ENCODE measurements at regions not wholly inside any gene's neighbourhood (a gene's known extent, or its start where the extent isn't known, plus 50 kb on each side); places are given as distances from the start of the nearest gene placed in this dataset.

DNA sequence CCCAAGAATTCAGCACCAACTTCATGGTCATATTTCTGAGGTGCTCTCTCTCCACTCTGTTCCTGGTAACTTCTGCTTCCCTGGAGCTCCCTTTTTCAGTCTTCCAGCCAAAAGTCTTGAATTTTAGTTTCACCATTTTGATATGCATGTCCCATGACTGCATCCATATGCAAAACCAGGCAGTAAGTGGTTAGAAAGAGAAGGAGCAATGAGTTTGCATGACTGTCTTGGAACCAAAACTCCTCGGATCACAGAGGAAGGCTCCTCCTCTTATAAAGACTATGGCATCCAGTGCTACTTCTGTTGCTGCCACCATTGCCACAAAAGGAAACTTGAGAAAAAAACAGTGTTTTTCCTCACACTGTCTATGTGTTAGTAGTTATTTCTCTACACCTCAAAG is 269.1 kb upstream of the GLI3 start:
- TF ChIP-seq, protein P1, sequence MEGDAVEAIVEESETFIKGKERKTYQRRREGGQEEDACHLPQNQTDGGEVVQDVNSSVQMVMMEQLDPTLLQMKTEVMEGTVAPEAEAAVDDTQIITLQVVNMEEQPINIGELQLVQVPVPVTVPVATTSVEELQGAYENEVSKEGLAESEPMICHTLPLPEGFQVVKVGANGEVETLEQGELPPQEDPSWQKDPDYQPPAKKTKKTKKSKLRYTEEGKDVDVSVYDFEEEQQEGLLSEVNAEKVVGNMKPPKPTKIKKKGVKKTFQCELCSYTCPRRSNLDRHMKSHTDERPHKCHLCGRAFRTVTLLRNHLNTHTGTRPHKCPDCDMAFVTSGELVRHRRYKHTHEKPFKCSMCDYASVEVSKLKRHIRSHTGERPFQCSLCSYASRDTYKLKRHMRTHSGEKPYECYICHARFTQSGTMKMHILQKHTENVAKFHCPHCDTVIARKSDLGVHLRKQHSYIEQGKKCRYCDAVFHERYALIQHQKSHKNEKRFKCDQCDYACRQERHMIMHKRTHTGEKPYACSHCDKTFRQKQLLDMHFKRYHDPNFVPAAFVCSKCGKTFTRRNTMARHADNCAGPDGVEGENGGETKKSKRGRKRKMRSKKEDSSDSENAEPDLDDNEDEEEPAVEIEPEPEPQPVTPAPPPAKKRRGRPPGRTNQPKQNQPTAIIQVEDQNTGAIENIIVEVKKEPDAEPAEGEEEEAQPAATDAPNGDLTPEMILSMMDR (IDR thresholded peaks at IDR 0.05; ENCODE audit: insufficient read depth, low read depth, low read length), result no peak
- Histone ChIP-seq H3K4me3 (ENCODE audit: low read depth, low read length) (no peak overlapping the region), H3K36me3 (ENCODE audit: control insufficient read depth, insufficient read depth, low read length) (no peaks in the 10 kb centered on the region), H3K27me3 (ENCODE audit: control insufficient read depth, insufficient read depth, low read length) (no peaks in the 10 kb centered on the region; the same call in 1 of the 2 replicates)
- POLR2A ChIA-PET, result no interaction called here
- CTCF ChIA-PET, result no interaction called here
- no peak for DNase-seq (ENCODE audit: low read depth)

DNA sequence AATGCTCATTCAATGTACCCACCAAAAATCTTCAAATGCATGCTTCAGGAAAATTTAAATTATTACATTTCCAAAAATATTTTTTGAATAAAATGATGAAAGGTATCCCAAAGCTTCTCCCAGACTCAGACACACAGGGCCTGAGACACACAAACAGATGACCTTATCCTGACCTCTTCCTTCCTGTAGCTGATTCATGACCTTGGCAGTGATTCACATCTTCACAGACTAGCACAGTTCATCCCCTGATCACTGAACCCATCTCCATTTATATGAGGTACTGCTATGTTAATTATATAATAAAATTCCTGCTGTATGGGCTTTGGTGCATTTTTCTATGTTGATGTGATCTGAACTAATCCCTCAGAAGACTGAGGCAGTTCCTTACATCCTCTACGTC is 265.0 kb upstream of the GLI3 start:
- H3K4me3 ChIP-seq (ENCODE audit: low read depth, low read length), result no peak overlapping the region
- TF ChIP-seq, protein P1 (IDR thresholded peaks at IDR 0.05; ENCODE audit: insufficient read depth, low read depth, low read length), result no peak
- CTCF ChIA-PET, result interaction anchor here (1.0 to 1.6 kb wide), 2 partner anchors 14 to 16 kb away, joined by 3 to 4 read pairs; no protein-coding TSS in a partner anchor
- no peaks in the 10 kb centered on the region for H3K27me3 ChIP-seq (ENCODE audit: control insufficient read depth, insufficient read depth, low read length)
- DNase-seq (ENCODE audit: low read depth), result no peak
- H3K36me3 ChIP-seq (ENCODE audit: control insufficient read depth, insufficient read depth, low read length), result no peaks in the 10 kb centered on the region
- POLR2A ChIA-PET, result no interaction called here

DNA sequence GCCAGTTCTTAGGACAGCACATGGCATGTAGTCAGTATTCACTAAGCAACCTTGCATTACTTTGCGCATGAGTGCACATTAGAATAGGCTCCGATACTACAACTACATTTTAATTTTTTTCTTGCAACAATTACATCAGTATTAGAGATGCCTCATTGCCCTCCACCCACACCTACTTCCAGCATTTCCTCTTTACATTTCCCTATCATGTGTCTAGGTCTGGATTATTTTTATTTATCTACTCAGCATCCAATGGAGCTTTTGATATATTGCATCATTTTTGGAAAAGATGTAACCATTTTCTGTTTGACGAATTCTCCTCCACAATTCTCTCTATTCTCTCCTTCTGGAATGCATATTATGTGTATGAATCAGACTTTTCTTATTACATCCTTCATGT is 258.2 kb upstream of the GLI3 start:
- Histone ChIP-seq H3K27me3 (ENCODE audit: control insufficient read depth, insufficient read depth, low read length) (peaks cover 4% of the 10 kb centered on the region; the same call in 1 of the 2 replicates), H3K4me3 (ENCODE audit: low read depth, low read length) (no peak overlapping the region), H3K36me3 (ENCODE audit: control insufficient read depth, insufficient read depth, low read length) (no peaks in the 10 kb centered on the region; the same call in 1 of the 2 replicates)
- TF ChIP-seq, protein P1 (IDR thresholded peaks at IDR 0.05; ENCODE audit: insufficient read depth, low read depth, low read length), result no peak
- DNase-seq (ENCODE audit: low read depth), result no peak
- POLR2A ChIA-PET, result no interaction called here
- CTCF ChIA-PET, result interaction anchor here (0.7 kb wide), 1 partner anchor 552 kb away, joined by 3 read pairs; no protein-coding TSS in a partner anchor

DNA sequence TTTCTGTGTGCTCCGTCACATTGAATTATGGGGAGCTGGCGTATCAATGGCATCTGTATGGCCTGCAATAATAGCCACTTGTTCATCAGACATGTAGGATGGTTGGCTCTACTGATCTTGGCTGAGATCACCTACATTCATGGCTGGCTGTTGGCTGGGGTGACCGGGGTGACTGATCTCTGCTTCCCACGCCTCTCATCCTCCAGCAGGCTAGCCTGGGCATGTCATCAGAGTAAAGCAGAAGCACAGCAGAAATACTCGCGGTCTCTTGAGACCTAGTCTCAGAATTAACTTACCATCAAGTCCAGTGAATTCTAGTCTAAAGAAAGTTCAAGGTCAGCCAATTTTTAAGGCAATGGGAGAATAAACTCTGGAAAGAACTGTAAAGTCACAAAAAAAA is 257.7 kb upstream of the GLI3 start:
- DNase-seq (ENCODE audit: low read depth), result no peak
- H3K27me3 ChIP-seq (ENCODE audit: control insufficient read depth, insufficient read depth, low read length), result peaks cover 5% of the 10 kb centered on the region; the same call in 1 of the 2 replicates
- POLR2A ChIA-PET, result no interaction called here

DNA sequence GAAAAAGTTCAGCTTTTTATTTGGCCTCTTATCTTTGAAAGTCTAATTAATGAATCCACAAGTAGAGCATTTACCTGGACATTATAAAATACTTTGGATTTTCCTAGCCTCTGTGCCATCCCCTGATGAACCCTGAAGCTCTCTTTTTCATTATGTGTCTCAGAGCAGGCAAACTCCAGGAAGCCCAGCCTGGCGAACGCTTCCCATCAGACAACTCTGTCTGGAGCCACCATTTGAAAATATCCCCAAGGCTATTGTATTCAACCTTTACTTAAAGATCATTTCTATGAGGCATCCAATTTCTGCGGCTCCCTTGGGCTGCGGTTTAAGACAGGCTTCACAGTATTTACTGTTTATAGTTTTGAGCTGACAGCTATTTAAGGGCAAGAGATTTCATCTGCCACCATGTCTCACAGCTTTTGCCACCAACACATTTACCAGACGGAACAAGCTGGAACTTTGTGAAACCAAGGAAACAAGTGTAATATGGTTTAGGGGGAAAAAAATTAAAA is 257.2 kb upstream of the GLI3 start:
- Histone ChIP-seq H3K36me3 (ENCODE audit: control insufficient read depth, insufficient read depth, low read length) (no peaks in the 10 kb centered on the region; the same call in 1 of the 2 replicates), H3K4me3 (ENCODE audit: low read depth, low read length) (no peak overlapping the region), H3K27me3 (ENCODE audit: control insufficient read depth, insufficient read depth, low read length) (peaks cover 5% of the 10 kb centered on the region; the same call in 1 of the 2 replicates)
- DNase-seq (ENCODE audit: low read depth), result no peak
- ChIA-PET CTCF (interaction anchor here (0.7 to 1.1 kb wide), 2 partner anchors 14 to 551 kb away, joined by 3 to 4 read pairs; no protein-coding TSS in a partner anchor), POLR2A (no interaction called here)
- TF ChIP-seq, protein P1 (IDR thresholded peaks at IDR 0.05; ENCODE audit: insufficient read depth, low read depth, low read length), result no peak

More for the DNA sequence above, 257.7 kb upstream of the GLI3 start:
- no peaks in the 10 kb centered on the region; the same call in 1 of the 2 replicates for H3K36me3 ChIP-seq (ENCODE audit: control insufficient read depth, insufficient read depth, low read length)
- TF ChIP-seq, protein P1 (IDR thresholded peaks at IDR 0.05; ENCODE audit: insufficient read depth, low read depth, low read length), result no peak
- H3K4me3 ChIP-seq (ENCODE audit: low read depth, low read length), result no peak overlapping the region
- CTCF ChIA-PET, result interaction anchor here (0.7 to 1.1 kb wide), 2 partner anchors 14 to 552 kb away, joined by 3 to 4 read pairs; no protein-coding TSS in a partner anchor

Data from BJ (cell line).